IMR-90 (cell line): ENCODE measurements at regions not wholly inside any gene's neighbourhood (a gene's known extent, or its start where the extent isn't known, plus 50 kb on each side); places are given as distances from the start of the nearest gene placed in this dataset.

Experiments used
- ATAC-seq: fragments of 200-7000 bp; cut with Tn5 transposase; 2 replicates; pipeline ENCODE4 v1.9.1; 2020; ENCODE audit warnings: low read depth, mild to moderate bottlenecking, moderate library complexity
- BruUV-seq: library from RNA; stranded (reverse); fragments of 400-500 nt; replicated peaks from 2 replicates; lab custom pipeline; 2021; lab: Mats Ljungman, UMichigan
- CTCF ChIA-PET: fragments of 300-600 bp; formaldehyde crosslinking; extraction: SDS; loops from one replicate; lab custom pipeline; 2021; ENCODE audit warnings: antibody characterized with exemption; lab: Yijun Ruan, JAX
- POLR2A ChIA-PET: fragments of 300-600 bp; sonication (Branson Sonifier 250); formaldehyde crosslinking; loops from one replicate; lab custom pipeline; 2022; ENCODE audit warnings: antibody characterized with exemption; ENCODE audit not compliant: unreplicated experiment; lab: Charles Lee
- DNase-seq: peaks from one replicate; pipeline ENCODE4 v3.0.0; 2013
- H2AFZ ChIP-seq: replicated peaks from 2 replicates; pipeline ENCODE3; 2013; ENCODE audit warnings: low read length, mild to moderate bottlenecking; ENCODE audit not compliant: poor library complexity
- H2AK5ac ChIP-seq: 2 replicates; pipeline ENCODE4 v1.6.1; 2013; ENCODE audit warnings: low read depth, low read length, inconsistent platforms
- H2AK9ac ChIP-seq: replicated peaks from 2 replicates; pipeline ENCODE3; 2013; ENCODE audit warnings: mild to moderate bottlenecking, low read depth, low read length, moderate library complexity; ENCODE audit not compliant: poor library complexity
- H2BK120ac ChIP-seq: 2 replicates; pipeline ENCODE4 v1.6.1; 2013; ENCODE audit warnings: low read depth, low read length, inconsistent platforms
- H2BK15ac ChIP-seq: 3 replicates; pipeline ENCODE4 v1.6.1; 2013; ENCODE audit warnings: low read depth, low read length, inconsistent platforms
- H2BK20ac ChIP-seq: 2 replicates; pipeline ENCODE4 v1.6.1; 2013; ENCODE audit warnings: low read depth, mild to moderate bottlenecking, inconsistent platforms, low read length, moderate library complexity
- H2BK5ac ChIP-seq: 2 replicates; pipeline ENCODE4 v1.6.1; 2013; ENCODE audit warnings: mild to moderate bottlenecking, low read depth, low read length, inconsistent platforms; ENCODE audit not compliant: poor library complexity, severe bottlenecking
- H3K14ac ChIP-seq: replicated peaks from 2 replicates; pipeline ENCODE4 v1.6.1; 2013; ENCODE audit warnings: low read depth, low read length, inconsistent platforms
- H3K18ac ChIP-seq: 2 replicates; pipeline ENCODE4 v1.6.1; 2013; ENCODE audit warnings: low read depth, low read length, control low read depth
- H3K23ac ChIP-seq: 2 replicates; pipeline ENCODE4 v1.6.1; 2013; ENCODE audit warnings: low read depth, low read length, inconsistent platforms
- H3K27ac ChIP-seq: 2 replicates; pipeline ENCODE4 v1.5.1; 2013; ENCODE audit warnings: mild to moderate bottlenecking, control low read depth, low read length; ENCODE audit not compliant: insufficient read depth
- H3K27me3 ChIP-seq: 2 replicates; pipeline ENCODE4 v1.6.1; 2013; ENCODE audit warnings: low read length; ENCODE audit not compliant: control insufficient read depth, insufficient read depth
- H3K36me3 ChIP-seq: 2 replicates; pipeline ENCODE4 v1.6.1; 2013; ENCODE audit warnings: low read length, mixed read lengths; ENCODE audit not compliant: control insufficient read depth, insufficient read depth
- H3K4ac ChIP-seq: 2 replicates; pipeline ENCODE4 v1.6.1; 2013; ENCODE audit warnings: low read depth, low read length, inconsistent platforms
- H3K4me1 ChIP-seq: 2 replicates; pipeline ENCODE4 v1.6.1; 2013; ENCODE audit warnings: low read length, mixed read lengths; ENCODE audit not compliant: control insufficient read depth, insufficient read depth
- H3K4me2 ChIP-seq: 2 replicates; pipeline ENCODE4 v1.6.1; 2013; ENCODE audit warnings: low read depth, mild to moderate bottlenecking, control low read depth, low read length, moderate library complexity
- H3K4me3 ChIP-seq: 2 replicates; pipeline ENCODE4 v1.5.1; 2013; ENCODE audit warnings: low read depth, mild to moderate bottlenecking, control low read depth, low read length, moderate library complexity; ENCODE audit not compliant: insufficient read depth
- H3K56ac ChIP-seq: 2 replicates; pipeline ENCODE4 v1.6.1; 2013; ENCODE audit warnings: low read length, inconsistent platforms; ENCODE audit not compliant: insufficient read depth; ENCODE audit errors: extremely low read depth
- H3K79me1 ChIP-seq, 2 experiments: 2 replicates each; pipeline ENCODE4 v1.6.1; 2013; ENCODE audit warnings: low read length in 2 of 2, inconsistent platforms in 1 of 2, low read depth in 1 of 2
- H3K9ac ChIP-seq: 2 replicates; pipeline ENCODE4 v1.6.1; 2013; ENCODE audit warnings: low read depth, low read length, control low read depth
- H3K9me1 ChIP-seq: 2 replicates; pipeline ENCODE4 v1.6.1; 2013; ENCODE audit warnings: low read length, inconsistent platforms; ENCODE audit not compliant: insufficient read depth
- H3K9me3 ChIP-seq: 2 replicates; pipeline ENCODE4 v1.6.1; 2013; ENCODE audit warnings: low read length; ENCODE audit not compliant: control insufficient read depth, insufficient read depth
- H4K20me1 ChIP-seq: 2 replicates; pipeline ENCODE4 v1.6.1; 2013; ENCODE audit warnings: low read length, inconsistent platforms; ENCODE audit not compliant: insufficient read depth
- H4K5ac ChIP-seq: 2 replicates; pipeline ENCODE4 v1.6.1; 2013; ENCODE audit warnings: mild to moderate bottlenecking, low read depth, low read length, control low read depth
- H4K8ac ChIP-seq, 2 experiments: 2 replicates each; pipeline ENCODE4 v1.6.1; 2013; ENCODE audit warnings: low read depth in 2 of 2, low read length in 2 of 2, control low read depth in 1 of 2, inconsistent platforms in 1 of 2
- H4K91ac ChIP-seq: 2 replicates; pipeline ENCODE4 v1.6.1; 2013; ENCODE audit warnings: low read depth, low read length, inconsistent platforms; ENCODE audit not compliant: insufficient read depth
- BHLHE40 ChIP-seq: fragments of 150-350 bp; IDR thresholded peaks from 2 replicates; pipeline ENCODE4 v1.6.1; 2016; ENCODE audit warnings: mild to moderate bottlenecking, low read depth, low read length
- CEBPB ChIP-seq: IDR thresholded peaks from 2 replicates; pipeline ENCODE4 v1.6.1; 2012; ENCODE audit warnings: low read depth, low read length, improper control_type of control experiment
- CHD1 ChIP-seq: IDR thresholded peaks from 2 replicates; pipeline ENCODE4 v1.6.1; 2012; ENCODE audit warnings: low read depth, low read length, improper control_type of control experiment
- FOS ChIP-seq: fragments of 150-350 bp; IDR thresholded peaks from 2 replicates; pipeline ENCODE4 v1.6.1; 2016; ENCODE audit warnings: low read depth, low read length
- MAFK ChIP-seq: IDR thresholded peaks from 2 replicates; pipeline ENCODE4 v1.6.1; 2012; ENCODE audit warnings: low read depth, low read length, improper control_type of control experiment
- MAZ ChIP-seq: IDR thresholded peaks from 2 replicates; pipeline ENCODE4 v1.6.1; 2012; ENCODE audit warnings: low read depth, mild to moderate bottlenecking, low read length, improper control_type of control experiment, moderate library complexity, borderline replicate concordance
- MXI1 ChIP-seq: IDR thresholded peaks from 2 replicates; pipeline ENCODE4 v1.6.1; 2012; ENCODE audit warnings: low read depth, mild to moderate bottlenecking, low read length, moderate library complexity, borderline replicate concordance
- NFE2L2 ChIP-seq: fragments of 150-350 bp; IDR thresholded peaks from 2 replicates; pipeline ENCODE4 v1.6.1; 2016; ENCODE audit warnings: low read depth, mild to moderate bottlenecking, low read length
- POLR2A ChIP-seq: IDR thresholded peaks from 2 replicates; pipeline ENCODE4 v1.6.1; 2012; ENCODE audit warnings: mild to moderate bottlenecking, low read depth, low read length
- RAD21 ChIP-seq: IDR thresholded peaks from 2 replicates; pipeline ENCODE4 v1.6.1; 2012; ENCODE audit warnings: low read length, improper control_type of control experiment
- RCOR1 ChIP-seq: IDR thresholded peaks from 2 replicates; pipeline ENCODE4 v1.6.1; 2012; ENCODE audit warnings: mild to moderate bottlenecking, low read length, improper control_type of control experiment; ENCODE audit not compliant: insufficient replicate concordance
- RFX5 ChIP-seq: IDR thresholded peaks from 2 replicates; pipeline ENCODE4 v1.8.0; 2012; ENCODE audit warnings: low read depth, mild to moderate bottlenecking, low read length, moderate library complexity
- SMC3 ChIP-seq: fragments of 150-350 bp; IDR thresholded peaks from 2 replicates; pipeline ENCODE4 v1.6.1; 2016; ENCODE audit warnings: low read depth, mild to moderate bottlenecking, antibody characterized with exemption, low read length, moderate library complexity
- WGBS, 2 experiments: methylation state at CpG; one replicate each; pipeline versions ENCODE4 v1.1.5 to v1.1.7; 2013; ENCODE audit warnings: missing lambda C conversion rate in 2 of 2; ENCODE audit not compliant: insufficient read length in 1 of 2; ENCODE audit errors: extremely low coverage in 2 of 2; 5-methylcytosine and 5-hydroxymethylcytosine counted together
- dilution Hi-C: fragments of 300-500 bp; cut with HindIII; formaldehyde crosslinking; loops from one replicate; pipeline ENCODE4 v1.14.3; 2018; ENCODE audit warnings: low sequenced_read_pairs; ENCODE audit not compliant: unreplicated experiment
- in situ Hi-C: fragments of 300-500 bp; cut with MboI; formaldehyde crosslinking; loops from 3 replicates; pipeline ENCODE4 v1.14.3; 2019; ENCODE audit warnings: low sequenced_read_pairs, inconsistent platforms, mixed read lengths
- intact Hi-C: fragments of 100-400 bp; cut with micrococcal nuclease; formaldehyde crosslinking; loops from 2 replicates; pipeline ENCODE4 v1.10.0; 2022
- TF ChIP-seq, protein P1 (sequence below): fragments of 150-350 bp; IDR thresholded peaks from 2 replicates; pipeline ENCODE4 v1.6.1; 2016; ENCODE audit warnings: low read depth, mild to moderate bottlenecking, low read length, moderate library complexity, borderline replicate concordance
- TF ChIP-seq, protein P2 (sequence below): fragments of 150-350 bp; IDR thresholded peaks from 2 replicates; pipeline ENCODE4 v1.6.1; 2017; ENCODE audit warnings: mild to moderate bottlenecking, antibody characterized with exemption, low read length, low read depth

DNA sequence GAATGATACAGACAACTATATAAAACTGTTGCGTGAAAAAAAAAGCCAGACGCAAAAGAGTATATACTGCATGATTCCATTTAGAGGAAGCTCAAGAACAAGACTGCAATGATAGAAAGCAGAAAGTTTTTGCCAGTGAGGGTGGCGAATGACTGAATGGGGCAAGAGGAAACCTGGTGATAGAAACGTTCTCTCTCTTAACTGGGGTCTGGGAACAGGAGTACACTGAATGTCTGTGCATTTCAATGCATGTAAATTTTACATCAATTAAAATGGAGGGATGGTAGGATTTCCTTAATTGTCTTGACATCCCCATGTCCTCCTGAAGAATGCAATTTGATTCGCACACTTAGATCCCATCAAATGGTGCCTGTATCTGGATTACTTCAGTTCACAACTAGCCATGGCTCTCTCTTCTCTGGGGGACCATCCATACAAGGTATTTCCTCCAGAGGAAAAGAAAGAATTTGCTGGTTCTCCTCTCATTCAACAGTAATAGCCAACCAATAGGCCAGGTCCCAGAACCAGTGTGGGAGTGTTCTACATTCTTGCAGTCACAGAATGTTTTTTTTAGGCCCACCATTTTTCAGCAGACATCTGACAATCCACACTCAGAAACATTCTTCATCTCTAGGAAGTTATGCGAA is 221.0 kb upstream of the KLF14 start:
- Histone ChIP-seq H3K4me1 (peaks cover 30% of the 10 kb centered on the region), H3K4me2 (no peak overlapping the region), H3K4ac (peak overlapping the region; percentile 82), H4K91ac (peak overlapping the region; percentile 68), H3K9me1 (peaks cover 19% of the 10 kb centered on the region), H3K23ac (peak overlapping the region; percentile 69; the same call in 1 of the 2 replicates), H2AK9ac (no peak overlapping the region), H2BK20ac (peak overlapping the region; percentile 57), H3K27ac (peak overlapping the region; percentile 43; the same call in 1 of the 2 replicates), H2BK5ac (peak overlapping the region; percentile 73), H2AK5ac (peak overlapping the region; percentile 6; the same call in 1 of the 2 replicates), H3K79me1 (peaks cover 35 to 77% of the 10 kb centered on the region in 2 experiments), H3K9ac (no peak overlapping the region), H3K14ac (peak overlapping the region; percentile 53), H3K36me3 (peaks cover 14% of the 10 kb centered on the region; the same call in 1 of the 2 replicates), H2BK15ac (peak overlapping the region; percentile 30; the same call in 2 of the 3 replicates), H2BK120ac (peak overlapping the region; percentile 64), H4K20me1 (no peaks in the 10 kb centered on the region), H4K5ac (peak overlapping the region; percentile 57), H4K8ac (peak overlapping the region; percentile 41 to 73; a peak in 2 of 4 replicates), H3K9me3 (no peaks in the 10 kb centered on the region), H3K18ac (peak overlapping the region; percentile 65), H2AFZ (no peak overlapping the region), H3K27me3 (no peaks in the 10 kb centered on the region), H3K4me3 (no peak overlapping the region), H3K56ac (no peak overlapping the region)
- intact Hi-C loops, result no loop called here
- ATAC-seq (no peak), DNase-seq (no peak)
- WGBS, 2 experiments, result no CpG with 5 or more reads among the region's 6 CpGs
- in situ Hi-C loops, result no loop called here
- ChIA-PET POLR2A (interaction anchor here (2.1 kb wide), 1 partner anchor 43 kb away, joined by 6 read pairs; no protein-coding TSS in a partner anchor), CTCF (interaction anchor here (0.6 kb wide), 1 partner anchor 11 kb away, joined by 4 read pairs; no protein-coding TSS in a partner anchor)
- BruUV-seq, result no TSS peak
- dilution Hi-C loops, result no loop called here
- TF ChIP-seq CHD1 (no peak), SMC3 (no peak), MAZ (no peak), MAFK (no peak), POLR2A (no peak), RCOR1 (no peak), MXI1 (no peak), BHLHE40 (no peak), CEBPB (no peak), RAD21 (no peak), RFX5 (no peak), FOS (no peak), NFE2L2 (no peak)
- TF ChIP-seq, protein P1, sequence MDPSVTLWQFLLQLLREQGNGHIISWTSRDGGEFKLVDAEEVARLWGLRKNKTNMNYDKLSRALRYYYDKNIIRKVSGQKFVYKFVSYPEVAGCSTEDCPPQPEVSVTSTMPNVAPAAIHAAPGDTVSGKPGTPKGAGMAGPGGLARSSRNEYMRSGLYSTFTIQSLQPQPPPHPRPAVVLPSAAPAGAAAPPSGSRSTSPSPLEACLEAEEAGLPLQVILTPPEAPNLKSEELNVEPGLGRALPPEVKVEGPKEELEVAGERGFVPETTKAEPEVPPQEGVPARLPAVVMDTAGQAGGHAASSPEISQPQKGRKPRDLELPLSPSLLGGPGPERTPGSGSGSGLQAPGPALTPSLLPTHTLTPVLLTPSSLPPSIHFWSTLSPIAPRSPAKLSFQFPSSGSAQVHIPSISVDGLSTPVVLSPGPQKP, result no peak
- TF ChIP-seq, protein P2, sequence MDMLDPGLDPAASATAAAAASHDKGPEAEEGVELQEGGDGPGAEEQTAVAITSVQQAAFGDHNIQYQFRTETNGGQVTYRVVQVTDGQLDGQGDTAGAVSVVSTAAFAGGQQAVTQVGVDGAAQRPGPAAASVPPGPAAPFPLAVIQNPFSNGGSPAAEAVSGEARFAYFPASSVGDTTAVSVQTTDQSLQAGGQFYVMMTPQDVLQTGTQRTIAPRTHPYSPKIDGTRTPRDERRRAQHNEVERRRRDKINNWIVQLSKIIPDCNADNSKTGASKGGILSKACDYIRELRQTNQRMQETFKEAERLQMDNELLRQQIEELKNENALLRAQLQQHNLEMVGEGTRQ, result no peak
